H1 (cell line): ENCODE measurements at regions not wholly inside any gene's neighbourhood (a gene's known extent, or its start where the extent isn't known, plus 50 kb on each side); places are given as distances from the start of the nearest gene placed in this dataset.

ENCODE experiments used
- CBX5 ChIP-seq: fragments of 300-800, 300-1000 bp; sonication (generic); IDR thresholded peaks from 2 replicates; pipeline ENCODE4 v1.7.1; 2016; ENCODE audit warnings: antibody characterized with exemption, low read length, low read depth
- EP300 ChIP-seq, 2 experiments: IDR thresholded peaks; 1 replicate in 1 of 2; 2 replicates in 1 of 2; pipeline ENCODE4 v1.6.1; 2011 to 2012; ENCODE audit warnings: low read depth in 2 of 2, low read length in 2 of 2, mild to moderate bottlenecking in 2 of 2, borderline replicate concordance in 1 of 2, inconsistent platforms in 1 of 2, moderate library complexity in 1 of 2
- EZH2 ChIP-seq: fragments of 200-600 bp; sonication (generic); IDR thresholded peaks from 2 replicates; pipeline ENCODE4 v1.7.1; 2012; ENCODE audit warnings: low read depth, mild to moderate bottlenecking, moderate library complexity, low read length, inconsistent platforms; ENCODE audit not compliant: severe bottlenecking
- ZNF274 ChIP-seq: IDR thresholded peaks from 2 replicates; pipeline ENCODE4 v1.7.0; 2012; ENCODE audit warnings: low read length, borderline replicate concordance; ENCODE audit errors: extremely low read depth
- TF ChIP-seq, protein P1 (sequence below), 3 experiments: IDR thresholded peaks; 1 replicate in 2 of 3; 2 replicates in 1 of 3; pipeline versions ENCODE4 v1.5.1 to v1.6.1; 2011; ENCODE audit warnings: low read length in 3 of 3, mild to moderate bottlenecking in 3 of 3, inconsistent platforms in 2 of 3, low read depth in 1 of 3, moderate library complexity in 1 of 3; ENCODE audit not compliant: insufficient read depth in 1 of 3; ENCODE audit errors: control extremely low read depth in 1 of 3

DNA sequence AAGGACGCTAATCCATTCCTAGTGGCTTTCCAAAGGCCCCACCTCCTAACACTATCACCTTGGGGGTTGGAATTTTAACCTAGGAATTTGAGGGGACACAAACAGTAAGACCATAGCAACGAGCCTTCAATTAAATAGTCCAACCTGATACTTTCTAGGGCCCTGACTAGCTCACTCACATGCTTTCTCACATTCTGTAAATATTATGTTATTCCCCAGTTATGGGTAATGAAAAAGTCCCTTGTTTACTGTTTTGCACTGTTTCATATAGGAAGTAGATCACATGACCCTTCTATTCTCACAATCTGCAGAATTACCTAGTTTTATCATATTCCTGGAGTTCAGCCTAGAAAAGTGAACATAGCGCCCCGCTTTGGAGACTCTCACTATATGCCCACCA is 1212.1 kb upstream of the ACVR2A start:
- TF ChIP-seq, protein P1, sequence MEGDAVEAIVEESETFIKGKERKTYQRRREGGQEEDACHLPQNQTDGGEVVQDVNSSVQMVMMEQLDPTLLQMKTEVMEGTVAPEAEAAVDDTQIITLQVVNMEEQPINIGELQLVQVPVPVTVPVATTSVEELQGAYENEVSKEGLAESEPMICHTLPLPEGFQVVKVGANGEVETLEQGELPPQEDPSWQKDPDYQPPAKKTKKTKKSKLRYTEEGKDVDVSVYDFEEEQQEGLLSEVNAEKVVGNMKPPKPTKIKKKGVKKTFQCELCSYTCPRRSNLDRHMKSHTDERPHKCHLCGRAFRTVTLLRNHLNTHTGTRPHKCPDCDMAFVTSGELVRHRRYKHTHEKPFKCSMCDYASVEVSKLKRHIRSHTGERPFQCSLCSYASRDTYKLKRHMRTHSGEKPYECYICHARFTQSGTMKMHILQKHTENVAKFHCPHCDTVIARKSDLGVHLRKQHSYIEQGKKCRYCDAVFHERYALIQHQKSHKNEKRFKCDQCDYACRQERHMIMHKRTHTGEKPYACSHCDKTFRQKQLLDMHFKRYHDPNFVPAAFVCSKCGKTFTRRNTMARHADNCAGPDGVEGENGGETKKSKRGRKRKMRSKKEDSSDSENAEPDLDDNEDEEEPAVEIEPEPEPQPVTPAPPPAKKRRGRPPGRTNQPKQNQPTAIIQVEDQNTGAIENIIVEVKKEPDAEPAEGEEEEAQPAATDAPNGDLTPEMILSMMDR (IDR thresholded peaks at IDR 0.05; ENCODE audit: control extremely low read depth in 1 of 3, insufficient read depth in 1 of 3, low read depth in 1 of 3, low read length in 3 of 3) = no peak
- no peak for TF ChIP-seq EP300 (IDR thresholded peaks at IDR 0.05; ENCODE audit: borderline replicate concordance in 1 of 2, low read depth in 2 of 2, low read length in 2 of 2)
- TF ChIP-seq CBX5 = no peak
- no peak for TF ChIP-seq ZNF274
- no peak for TF ChIP-seq EZH2
